Endothelial cell of umbilical vein (primary cell): ENCODE measurements at regions not wholly inside any gene's neighbourhood (a gene's known extent, or its start where the extent isn't known, plus 50 kb on each side); places are given as distances from the start of the nearest gene placed in this dataset.

Experiments used
- BruUV-seq: library from RNA; stranded (reverse); fragments of 400-500 nt; replicated peaks from 2 replicates; lab custom pipeline; 2021; lab: Mats Ljungman, UMichigan
- CTCF ChIA-PET: fragments of 300-600, 350-600 bp; sonication (Branson Sonifier 250); formaldehyde crosslinking; loops from one replicate; lab custom pipeline; 2021; ENCODE audit warnings: antibody characterized with exemption, inconsistent platforms; lab: Charles Lee
- POLR2A ChIA-PET: fragments of 300-600, 350-600 bp; sonication (Branson Sonifier 250); formaldehyde crosslinking; loops from one replicate; lab custom pipeline; 2021; ENCODE audit warnings: antibody characterized with exemption, inconsistent platforms; lab: Charles Lee
- DNase-seq: peaks from one replicate; pipeline ENCODE4 v3.0.0-alpha.2; 2011; ENCODE audit warnings: low read depth, low spot score
- FAIRE-seq: peaks from 2 replicates; lab custom pipeline; 2011; peaks lifted over from hg19 to GRCh38; lab: Jason Lieb, UNC
- H2AFZ ChIP-seq: 2 replicates; pipeline ENCODE4 v1.6.0; 2012; ENCODE audit warnings: low read depth, low read length, control low read depth, inconsistent platforms
- H3K27ac ChIP-seq: 2 replicates; pipeline ENCODE4 v1.5.1; 2011; ENCODE audit warnings: low read depth, mild to moderate bottlenecking, control low read depth, low read length, moderate library complexity; ENCODE audit not compliant: insufficient read depth
- H3K27me3 ChIP-seq, 2 experiments: 2 replicates each; pipeline versions ENCODE4 v1.6.0 to v1.6.1; 2011; ENCODE audit warnings: low read length in 2 of 2, mixed read lengths in 1 of 2; ENCODE audit not compliant: control insufficient read depth in 2 of 2, insufficient read depth in 2 of 2
- H3K36me3 ChIP-seq, 2 experiments: 2 replicates in 1 of 2; 3 replicates in 1 of 2; pipeline ENCODE4 v1.5.1; 2011; ENCODE audit warnings: low read length in 2 of 2, mild to moderate bottlenecking in 1 of 2, moderate library complexity in 1 of 2; ENCODE audit not compliant: control insufficient read depth in 2 of 2, insufficient read depth in 2 of 2; ENCODE audit errors: extremely low read depth in 1 of 2
- H3K4me1 ChIP-seq: 3 replicates; pipeline ENCODE4 v1.5.1; 2011; ENCODE audit warnings: mild to moderate bottlenecking, low read length; ENCODE audit not compliant: control insufficient read depth, insufficient read depth; ENCODE audit errors: extremely low read depth
- H3K4me2 ChIP-seq: 2 replicates; pipeline ENCODE4 v1.6.1; 2011; ENCODE audit warnings: low read length, control low read depth, mixed read lengths; ENCODE audit not compliant: insufficient read depth
- H3K4me3 ChIP-seq, 3 experiments: fragments of 200-600 bp in 1 of 3; sonication (generic), shearing (Covaris generic) in 1 of 3; replicated peaks in 1 of 3; 2 replicates each; pipeline ENCODE4 v1.5.1; 2011 to 2016; ENCODE audit warnings: control low read depth in 3 of 3, low read length in 3 of 3, mild to moderate bottlenecking in 2 of 3, inconsistent platforms in 1 of 3, low read depth in 1 of 3, moderate library complexity in 1 of 3; ENCODE audit not compliant: insufficient read depth in 1 of 3
- H3K79me2 ChIP-seq: 2 replicates; pipeline ENCODE4 v1.6.0; 2012; ENCODE audit warnings: low read length, inconsistent platforms; ENCODE audit not compliant: control insufficient read depth, insufficient read depth
- H3K9ac ChIP-seq: replicated peaks from 2 replicates; pipeline ENCODE3; 2011; ENCODE audit warnings: low read length, control low read depth; ENCODE audit not compliant: insufficient read depth; ENCODE audit errors: extremely low read depth
- H3K9me1 ChIP-seq: replicated peaks from 3 replicates; pipeline ENCODE4 v1.6.0; 2011; ENCODE audit warnings: mild to moderate bottlenecking, low read length; ENCODE audit not compliant: control insufficient read depth, insufficient read depth; ENCODE audit errors: extremely low read depth
- H3K9me3 ChIP-seq: replicated peaks from 2 replicates; pipeline ENCODE4 v1.5.1; 2012; ENCODE audit warnings: low read length, inconsistent platforms; ENCODE audit not compliant: control insufficient read depth, insufficient read depth
- H4K20me1 ChIP-seq: replicated peaks from 2 replicates; pipeline ENCODE3; 2011; ENCODE audit warnings: mild to moderate bottlenecking, low read length; ENCODE audit not compliant: control insufficient read depth, insufficient read depth; ENCODE audit errors: extremely low read depth
- CTCF ChIP-seq, 2 donors: IDR thresholded peaks; 1 replicate in 1 of 2; 2 replicates in 1 of 2; pipeline ENCODE4 v1.5.1; 2011; ENCODE audit warnings: low read length in 2 of 2, mild to moderate bottlenecking in 2 of 2, moderate library complexity in 2 of 2, control low read depth in 1 of 2, inconsistent platforms in 1 of 2, low read depth in 1 of 2; ENCODE audit not compliant: insufficient read depth in 1 of 2; ENCODE audit errors: extremely low read depth in 1 of 2
- EZH2 ChIP-seq: IDR thresholded peaks from 2 replicates; pipeline ENCODE4 v1.6.1; 2012; ENCODE audit warnings: borderline replicate concordance, low read depth, mild to moderate bottlenecking, moderate library complexity, low read length, inconsistent platforms; ENCODE audit not compliant: severe bottlenecking
- FOS ChIP-seq: IDR thresholded peaks from 2 replicates; pipeline ENCODE4 v1.6.1; 2011; ENCODE audit warnings: mild to moderate bottlenecking, low read length, moderate library complexity, borderline replicate concordance; ENCODE audit not compliant: insufficient read depth
- GATA2 ChIP-seq: IDR thresholded peaks from 2 replicates; pipeline ENCODE4 v1.7.0; 2011; ENCODE audit warnings: low read depth, mild to moderate bottlenecking, moderate library complexity, mixed read lengths, low read length; ENCODE audit not compliant: insufficient read length, insufficient read depth
- JUN ChIP-seq: IDR thresholded peaks from 2 replicates; pipeline ENCODE4 v1.6.1; 2011; ENCODE audit warnings: borderline replicate concordance, low read depth; ENCODE audit not compliant: insufficient read length, insufficient read depth
- MAX ChIP-seq: IDR thresholded peaks from 2 replicates; pipeline ENCODE4 v1.6.1; 2011; ENCODE audit not compliant: insufficient read depth, insufficient read length
- MYC ChIP-seq: IDR thresholded peaks from one replicate; pipeline ENCODE4 v1.6.1; 2011; ENCODE audit warnings: mild to moderate bottlenecking, low read depth, low read length
- POLR2A ChIP-seq: IDR thresholded peaks from 2 replicates; pipeline ENCODE4 v1.6.1; 2012; ENCODE audit warnings: low read depth, mild to moderate bottlenecking, control low read depth, low read length
- POLR2AphosphoS5 ChIP-seq: IDR thresholded peaks from 2 replicates; pipeline ENCODE4 v1.6.1; 2012; ENCODE audit warnings: low read depth, mild to moderate bottlenecking, control low read depth, low read length, moderate library complexity; ENCODE audit not compliant: insufficient read depth
- dilution Hi-C: fragments of 300-500 bp; cut with MboI; formaldehyde crosslinking; loops from one replicate; pipeline ENCODE4 v1.15.0; 2019; ENCODE audit warnings: low sequenced_read_pairs; ENCODE audit not compliant: extremely low pct_ligation_motif_present
- intact Hi-C: fragments of 100-400 bp; cut with micrococcal nuclease; formaldehyde crosslinking; loops from one replicate; pipeline ENCODE4 v1.10.0; 2022

GRCh38 chr12:131586761-131587160 is 124.1 kb upstream of the SFSWAP start:
- Histone ChIP-seq H2AFZ (no peak overlapping the region), H3K27me3 (no peaks in the 10 kb centered on the region), H3K9ac (no peak overlapping the region), H3K9me1 (no peaks in the 10 kb centered on the region), H4K20me1 (no peaks in the 10 kb centered on the region), H3K9me3 (peaks cover 2% of the 10 kb centered on the region), H3K4me1 (no peaks in the 10 kb centered on the region), H3K4me2 (no peak overlapping the region), H3K36me3 (no peaks in the 10 kb centered on the region), H3K4me3 (no peak overlapping the region), H3K27ac (no peak overlapping the region), H3K79me2 (no peaks in the 10 kb centered on the region)
- DNase-seq: no peak
- ChIA-PET CTCF (no interaction called here), POLR2A (no interaction called here)
- no peak for TF ChIP-seq MYC
- TF ChIP-seq POLR2A: no peak
- no peak for TF ChIP-seq POLR2AphosphoS5
- no peak for TF ChIP-seq CTCF (IDR thresholded peaks at IDR 0.05; ENCODE audit: extremely low read depth in 1 of 2, insufficient read depth in 1 of 2, low read depth in 1 of 2, low read length in 2 of 2)
- no peak for TF ChIP-seq FOS
- no peak for TF ChIP-seq EZH2
- TF ChIP-seq GATA2: no peak
- no peak for TF ChIP-seq JUN
- TF ChIP-seq MAX: no peak
- no TSS peak for BruUV-seq
- FAIRE-seq: no peak
- intact Hi-C loops (no loop called here), dilution Hi-C loops (no loop called here)
